ENCODE measurements at regions not wholly inside any gene's neighbourhood (a gene's known extent, or its start where the extent isn't known, plus 50 kb on each side); places are given as distances from the start of the nearest gene placed in this dataset.
"Not testable (repeated sequence)": the region's sequence is repeated elsewhere in the genome, so short reads cannot be mapped to it uniquely, and the experiment has no call there.

DNA sequence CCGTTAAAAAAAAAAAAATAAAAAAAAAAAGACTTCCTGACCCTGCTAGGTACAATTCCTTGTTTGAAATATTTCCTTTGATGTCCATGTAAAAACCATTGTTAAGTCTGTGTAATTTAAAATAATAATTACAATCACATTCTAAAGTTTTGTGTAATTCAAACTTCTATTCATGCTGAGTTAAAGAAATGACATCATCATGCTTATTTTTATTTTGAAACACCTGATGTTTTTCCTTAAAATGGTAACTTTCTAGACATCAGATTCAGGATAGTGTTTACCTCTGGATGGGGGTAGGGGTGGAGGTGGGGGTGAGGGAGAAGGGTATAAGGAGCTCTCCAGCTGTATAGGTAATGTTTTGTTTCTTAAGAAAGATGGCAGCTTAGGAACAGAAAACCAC is 92.8 kb downstream of the ADCYAP1 start:
- DNase-seq, result no peak

DNA sequence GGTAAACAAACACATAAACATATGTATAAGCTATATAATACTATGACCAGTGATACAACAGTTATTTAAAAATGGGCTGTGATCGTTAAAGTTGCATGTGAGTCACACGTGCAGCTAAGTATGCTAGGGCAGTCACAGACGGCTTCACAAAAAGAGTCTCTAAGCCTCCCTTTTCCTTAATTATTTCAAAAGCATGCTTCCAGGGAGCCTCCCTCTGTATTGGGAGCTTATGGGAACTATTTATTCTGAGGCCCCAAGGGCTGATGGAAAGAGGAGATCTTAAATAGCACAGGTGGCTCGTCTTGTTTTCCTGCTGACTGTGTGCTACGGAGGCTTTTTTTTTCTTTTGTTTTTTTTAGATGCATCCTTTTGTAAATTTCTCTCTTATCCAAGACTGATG is 94.3 kb downstream of the ADCYAP1 start:
- DNase-seq, result no peak

DNA sequence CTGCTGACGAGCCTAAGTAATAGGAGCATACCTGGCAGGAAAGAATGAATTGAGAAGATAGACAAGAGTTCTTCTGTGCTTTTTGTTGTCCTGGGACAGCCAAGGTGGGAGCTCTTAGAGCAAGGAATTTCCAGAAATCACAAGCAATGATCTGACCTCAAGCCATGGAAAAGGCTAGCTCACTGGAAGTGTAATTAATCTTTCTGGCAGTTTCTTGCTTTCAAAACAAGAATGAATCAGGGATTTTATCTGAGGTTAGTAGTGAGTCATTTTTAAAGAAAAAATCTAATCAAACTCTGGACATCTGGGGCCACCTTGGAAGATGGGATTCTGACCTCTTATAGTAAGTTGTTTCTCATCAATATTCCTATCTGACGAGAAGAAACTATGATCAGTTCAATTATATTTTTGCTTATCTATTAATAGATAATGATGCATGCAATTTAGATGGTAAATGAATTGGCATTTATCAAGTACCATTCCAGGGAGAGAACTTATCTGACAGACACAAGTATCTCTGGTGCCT is 98.0 kb downstream of the ADCYAP1 start:
- DNase-seq, result no peak

DNA sequence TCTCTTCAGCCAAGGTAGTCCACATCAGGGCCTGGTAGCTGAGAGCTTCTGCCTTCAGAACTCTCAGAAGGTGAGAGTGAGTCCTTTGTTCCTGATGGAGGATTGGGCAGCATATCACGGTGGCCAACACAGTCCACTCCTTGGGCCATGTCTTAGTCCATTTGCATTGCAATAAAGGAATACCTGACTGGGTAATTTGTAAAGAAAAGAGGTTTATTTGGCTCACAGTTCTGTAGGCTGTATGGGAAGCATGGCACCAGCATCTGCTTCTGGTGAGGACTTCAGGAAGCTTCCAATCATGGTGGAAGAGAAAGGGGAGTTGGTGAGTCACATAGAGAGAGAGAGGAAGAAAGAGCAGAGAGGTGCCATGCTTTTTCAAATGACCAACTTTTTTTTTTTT is 98.8 kb downstream of the ADCYAP1 start:
- no peak for DNase-seq

GRCh38 chr18:1006304-1006703 is 101.6 kb downstream of the ADCYAP1 start:
- DNase-seq, result no peak

GRCh38 chr18:1006965-1007364 is 102.3 kb downstream of the ADCYAP1 start:
- DNase-seq, result no peak

GRCh38 chr18:1011349-1011748 is 106.7 kb downstream of the ADCYAP1 start:
- no peak for DNase-seq

DNA sequence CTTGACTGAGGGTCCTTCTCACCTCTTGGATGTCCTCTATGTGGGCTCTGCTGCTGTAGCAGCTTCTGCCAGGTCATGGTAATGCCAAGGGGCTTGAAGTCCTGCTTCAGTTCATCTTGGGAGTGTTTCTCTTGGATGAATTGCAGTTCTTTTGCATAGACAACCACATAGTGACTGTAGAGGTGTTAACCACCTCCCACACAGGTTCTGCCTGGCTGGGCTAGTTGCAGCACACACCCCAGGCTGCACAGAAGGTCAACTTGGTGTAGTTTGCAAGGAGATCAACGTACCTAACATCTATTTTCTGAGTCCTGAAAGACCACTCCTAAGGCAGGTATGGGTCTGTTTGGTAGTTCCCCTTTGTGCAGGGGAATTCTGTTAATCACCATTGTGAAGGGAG is 108.1 kb downstream of the ADCYAP1 start:
- no peak for DNase-seq

DNA sequence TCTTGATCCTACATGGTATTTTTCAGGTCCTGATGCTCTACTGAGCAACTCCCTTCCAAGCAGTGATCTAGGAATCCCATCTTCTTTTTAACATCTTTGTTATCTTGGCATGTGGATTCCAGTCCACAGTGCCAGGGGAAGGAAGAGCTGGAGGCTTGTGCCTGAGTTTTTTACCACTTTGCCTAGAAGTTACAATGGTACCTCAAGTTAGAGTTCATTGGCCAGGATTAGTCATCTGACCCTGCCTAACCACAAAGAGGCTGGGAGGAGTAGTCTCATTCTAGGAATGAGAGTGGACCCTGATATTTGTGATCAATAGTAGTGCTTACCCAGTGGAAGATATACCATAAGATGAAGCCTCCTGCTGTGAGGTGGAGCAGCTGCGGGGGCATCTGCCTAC is 109.3 kb downstream of the ADCYAP1 start:
- peak; percentile 62 to 73 for DNase-seq

GRCh38 chr18:1014509-1014908 is 109.8 kb downstream of the ADCYAP1 start:
- DNase-seq, result peak; percentile 91 to 95

DNA sequence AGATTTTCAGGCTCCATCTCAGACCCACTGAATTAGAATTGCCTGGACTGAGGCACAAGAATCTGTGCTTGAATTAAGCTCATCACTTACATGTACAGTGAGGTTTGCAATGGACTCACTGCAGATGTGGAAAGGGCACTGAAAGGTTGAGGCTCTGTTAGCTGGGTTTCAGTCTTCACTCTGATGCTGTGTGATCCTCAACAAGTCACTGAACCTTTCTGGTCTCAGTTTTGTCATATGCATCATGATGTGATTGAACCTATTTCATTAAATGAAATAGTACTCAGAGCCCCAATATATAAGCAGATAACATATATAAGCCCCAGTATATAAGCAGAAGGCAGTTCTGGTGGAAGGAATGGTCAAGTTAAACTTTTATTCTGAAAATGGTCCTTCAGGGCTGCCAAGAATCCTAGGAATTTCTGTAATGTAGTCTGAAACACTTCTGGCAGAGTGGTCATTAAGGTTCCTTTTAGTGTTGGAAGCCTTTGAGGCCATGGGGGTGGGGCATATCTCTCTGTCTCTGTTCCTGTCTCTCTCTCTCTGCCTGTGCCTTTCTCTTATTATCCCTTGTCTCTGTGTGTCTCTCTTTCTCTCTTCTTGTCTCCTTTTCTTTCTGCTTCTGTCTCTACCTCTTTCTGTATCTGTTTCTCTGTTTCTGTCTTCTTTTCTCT is 110.4 kb downstream of the ADCYAP1 start:
- no peak for DNase-seq

DNA sequence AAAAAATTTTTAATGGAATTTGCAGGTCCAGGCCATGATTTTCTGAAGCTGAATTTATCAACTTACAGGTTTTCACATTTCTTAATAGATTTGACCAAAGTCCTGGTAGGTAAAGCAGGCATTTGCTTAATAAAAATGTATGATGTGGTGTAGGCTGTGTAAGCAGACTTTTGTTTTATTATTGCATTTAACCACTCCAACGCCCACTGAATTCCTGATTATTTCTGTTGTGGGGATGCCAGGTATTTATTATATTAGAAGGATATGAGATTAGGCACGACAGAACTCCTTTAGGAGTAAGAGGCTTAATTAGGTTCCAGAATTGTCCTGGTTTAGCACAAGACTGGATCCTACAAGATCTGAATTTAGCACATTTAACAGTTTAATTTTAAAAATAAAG is 111.1 kb downstream of the ADCYAP1 start:
- no peak for DNase-seq

GRCh38 chr18:1017227-1018058 is 112.8 kb downstream of the ADCYAP1 start:
- peak in 1 of 2 experiments; percentile 69 for DNase-seq

GRCh38 chr18:1018181-1018681 is 113.6 kb downstream of the ADCYAP1 start:
- DNase-seq, result peak; percentile 82 to 98

- DNase-seq, result no peak
Measured at GRCh38 chr18:1019191-1019590, 114.5 kb downstream of the ADCYAP1 start.

- no peak for DNase-seq
Measured at GRCh38 chr18:1020731-1021344, 116.2 kb downstream of the ADCYAP1 start.

DNA sequence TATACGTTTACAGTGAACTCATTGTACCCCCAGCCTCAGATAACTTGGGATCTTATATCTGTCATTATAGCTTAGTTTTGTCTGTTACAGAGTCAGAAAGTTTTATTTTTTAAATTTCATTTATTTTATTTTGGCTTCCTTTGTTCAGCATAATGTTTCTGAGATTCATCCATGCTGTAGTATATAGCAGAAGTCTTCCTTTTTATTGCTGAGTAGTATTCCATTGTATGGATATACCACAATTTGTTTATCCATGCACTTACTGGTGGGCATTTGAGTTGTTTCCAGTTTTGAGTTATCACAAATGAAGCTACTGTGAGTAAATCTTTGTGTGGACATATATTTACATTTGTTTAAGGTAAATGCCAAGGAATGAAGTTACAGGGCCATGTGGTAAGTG is 122.3 kb downstream of the ADCYAP1 start:
- DNase-seq, result no peak

DNA sequence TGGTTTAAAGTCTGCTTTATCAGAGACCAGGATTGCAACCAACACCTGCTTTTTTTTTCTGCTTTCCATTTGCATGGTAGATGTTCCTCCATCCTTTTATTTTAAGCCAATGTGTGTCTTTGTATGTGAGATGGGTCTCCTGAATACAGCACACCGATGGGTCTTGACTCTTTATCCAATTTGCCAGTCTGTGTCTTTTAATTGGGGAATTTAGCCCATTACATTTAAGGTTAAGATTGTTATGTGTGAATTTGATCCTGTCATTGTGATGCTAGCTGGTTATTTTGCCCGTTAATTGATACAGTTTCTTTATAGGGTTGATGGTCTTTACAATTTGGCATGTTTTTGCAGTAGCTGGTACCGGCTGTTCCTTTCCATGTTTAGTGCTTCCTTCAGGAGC is 128.4 kb downstream of the ADCYAP1 start:
- not testable (repeated sequence) for DNase-seq

DNA sequence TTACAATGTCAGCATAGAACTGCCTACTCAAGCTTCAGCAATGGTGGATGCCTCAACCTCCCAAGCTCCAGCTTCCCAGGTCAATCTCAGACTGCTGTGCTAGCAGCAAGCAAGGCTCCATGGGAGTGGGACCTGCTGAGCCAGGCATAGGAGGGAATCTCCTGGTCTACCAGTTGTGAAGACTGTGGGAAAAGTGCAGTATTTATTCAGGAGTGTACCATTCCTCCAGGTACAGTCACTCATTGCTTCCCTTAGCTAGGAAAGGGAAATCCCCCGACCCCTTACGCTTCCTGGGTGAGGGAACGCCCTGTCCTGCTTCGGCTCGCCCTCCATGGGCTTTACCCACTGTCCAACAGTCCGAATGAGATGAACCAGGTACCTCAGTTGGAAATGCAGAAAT is 130.3 kb downstream of the ADCYAP1 start:
- no peak for DNase-seq

- DNase-seq, result no peak
Measured at GRCh38 chr18:1036926-1037325, 132.3 kb downstream of the ADCYAP1 start.

- no peak for DNase-seq
Measured at GRCh38 chr18:1037776-1038175, 133.1 kb downstream of the ADCYAP1 start.

DNA sequence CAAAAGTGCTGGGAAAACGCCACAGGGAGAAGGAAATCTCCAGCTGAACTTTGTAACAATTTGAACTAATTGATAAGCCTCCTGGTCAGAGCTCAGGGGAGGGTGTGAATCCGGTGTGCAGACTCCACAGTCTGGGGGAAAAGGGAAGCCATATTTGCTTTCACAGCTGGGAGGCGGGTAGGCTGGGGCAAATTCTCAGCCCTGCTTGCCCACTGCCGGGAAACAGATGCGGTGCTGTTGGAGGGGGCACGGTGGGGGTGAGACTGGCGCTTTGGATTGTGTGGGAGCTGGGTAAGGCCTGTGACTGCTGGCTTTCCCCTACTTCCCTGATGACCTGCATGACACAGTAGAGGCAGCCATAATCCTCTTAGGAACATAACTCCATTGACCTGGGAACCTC is 134.8 kb downstream of the ADCYAP1 start:
- DNase-seq, result no peak

DNA sequence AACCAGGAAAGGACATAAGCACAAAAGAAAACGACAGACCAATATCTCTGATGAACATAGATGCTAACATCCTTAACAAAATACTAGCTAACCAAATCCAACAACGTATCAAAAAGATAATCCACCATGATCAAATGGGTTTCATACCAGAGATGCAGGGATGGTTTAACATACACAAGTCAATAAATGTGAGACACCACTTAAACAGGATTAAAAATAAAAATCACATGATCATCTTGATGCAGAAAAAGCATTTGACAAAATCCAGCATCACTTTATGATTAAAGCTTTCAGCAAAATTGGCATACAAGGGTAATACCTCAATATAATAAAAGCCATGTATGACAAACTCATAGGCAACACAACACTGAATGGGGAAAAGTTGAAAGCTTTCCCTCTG is 138.4 kb downstream of the ADCYAP1 start:
- DNase-seq, result not testable (repeated sequence)

GRCh38 chr18:1045658-1046057 is 141.0 kb downstream of the ADCYAP1 start:
- DNase-seq, result no peak
